ENCODE measurements at regions not wholly inside any gene's neighbourhood (a gene's known extent, or its start where the extent isn't known, plus 50 kb on each side); places are given as distances from the start of the nearest gene placed in this dataset.

GRCh38 chr7:21243265-21243664, 184.6 kb upstream of the SP4 start:
- no peak for TF ChIP-seq POLR2AphosphoS5 (IDR thresholded peaks at IDR 0.05)
- TF ChIP-seq CTCF (IDR thresholded peaks at IDR 0.05) = no peak

All from sigmoid colon (tissue), 4 donors.